IPS-NIHi7 (cell line): ENCODE measurements at regions not wholly inside any gene's neighbourhood (a gene's known extent, or its start where the extent isn't known, plus 50 kb on each side); places are given as distances from the start of the nearest gene placed in this dataset.
"Not testable (repeated sequence)": the region's sequence is repeated elsewhere in the genome, so short reads cannot be mapped to it uniquely, and the experiment has no call there.

Experiments used
- DNase-seq: peaks from one replicate; pipeline ENCODE4 v3.0.0; 2012; ENCODE audit warnings: mixed read lengths; ENCODE audit errors: extremely low spot score

GRCh38 chr6:155858906-155859305, 403.3 kb upstream of the NOX3 start:
- not testable (repeated sequence) for DNase-seq

DNA sequence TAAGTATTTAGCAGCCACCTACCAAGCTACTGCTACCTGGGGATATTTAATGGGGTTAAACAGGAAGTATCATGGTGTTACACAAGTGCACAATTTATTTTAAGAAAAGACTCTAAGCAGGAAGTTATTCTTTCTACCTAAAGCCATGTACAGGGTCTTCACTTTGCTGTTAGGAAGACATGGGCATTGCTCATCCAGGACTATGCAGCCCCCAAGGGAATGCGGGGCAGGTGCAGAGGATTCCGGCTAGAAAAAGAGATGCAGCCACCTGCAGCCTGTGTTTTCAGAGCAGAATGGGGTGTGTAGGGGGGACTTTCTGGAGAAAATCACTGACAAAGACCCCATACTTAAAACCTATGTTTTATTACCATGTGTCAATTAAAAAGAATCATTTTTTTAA, 399.1 kb upstream of the NOX3 start:
- no peak for DNase-seq

- no peak for DNase-seq
These were observed 397.4 kb upstream of the NOX3 start for GRCh38 chr6:155853011-155853410.

GRCh38 chr6:155850408-155850841, 394.8 kb upstream of the NOX3 start:
- no peak for DNase-seq

GRCh38 chr6:155847711-155848110, 392.1 kb upstream of the NOX3 start:
- DNase-seq: no peak

- DNase-seq: no peak
These were observed 381.8 kb upstream of the NOX3 start for GRCh38 chr6:155837474-155837873.

DNA sequence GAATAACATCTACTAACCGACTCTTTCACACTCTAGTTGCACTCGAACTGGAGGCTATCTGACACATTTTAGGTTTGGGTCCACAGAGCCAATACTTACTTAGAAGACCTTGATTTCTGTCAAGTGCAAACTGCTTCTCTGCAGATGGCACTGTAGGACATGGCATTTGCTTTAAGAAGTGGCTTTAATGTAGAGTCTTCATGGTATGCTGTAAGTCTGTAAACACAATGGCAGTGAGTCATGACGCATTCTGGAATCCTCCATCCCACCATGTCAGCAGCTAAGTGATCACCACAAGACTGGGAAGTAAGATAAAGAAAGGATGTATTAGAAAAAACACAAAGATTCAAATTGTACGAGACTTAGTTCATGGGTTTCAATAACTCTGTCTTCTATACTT, 377.0 kb upstream of the NOX3 start:
- DNase-seq: peak; percentile 21

DNA sequence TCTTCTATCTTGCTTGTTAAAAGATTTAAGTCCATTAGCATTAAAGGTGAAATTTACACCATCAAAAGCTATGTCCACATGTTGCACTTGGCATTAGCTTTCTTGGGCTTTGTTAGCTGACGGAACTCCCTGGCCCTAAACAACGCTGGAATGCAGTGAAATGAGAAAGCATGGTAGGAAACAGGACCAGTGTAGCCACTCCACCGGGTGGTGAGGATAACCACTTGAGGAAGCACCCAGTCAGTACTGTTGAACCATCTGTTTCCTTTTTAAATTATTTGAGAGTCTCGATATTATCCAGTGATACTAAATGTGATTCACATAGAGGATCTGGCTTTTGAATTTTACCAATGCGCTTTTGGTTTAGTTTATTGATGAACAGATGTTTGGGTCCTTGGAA, 374.9 kb upstream of the NOX3 start:
- DNase-seq: no peak

DNA sequence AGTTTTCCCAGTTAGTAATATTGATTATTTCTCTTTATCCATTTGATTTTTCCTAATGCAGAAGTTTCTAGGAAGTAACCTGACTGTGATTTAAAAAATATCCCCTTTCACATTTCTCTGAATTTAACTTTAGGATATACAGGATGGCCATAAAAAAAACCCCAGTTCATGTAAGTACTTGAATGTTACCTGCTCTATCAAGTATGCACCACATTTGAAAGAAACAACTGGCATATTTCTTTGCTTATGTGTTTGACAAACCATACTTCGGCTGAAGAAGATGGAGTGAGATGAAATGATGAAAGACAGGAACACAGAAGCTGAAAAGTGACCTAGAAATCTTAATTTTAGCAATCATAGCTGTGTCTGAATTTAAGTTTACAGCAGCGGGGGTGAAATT, 374.0 kb upstream of the NOX3 start:
- DNase-seq: no peak

DNA sequence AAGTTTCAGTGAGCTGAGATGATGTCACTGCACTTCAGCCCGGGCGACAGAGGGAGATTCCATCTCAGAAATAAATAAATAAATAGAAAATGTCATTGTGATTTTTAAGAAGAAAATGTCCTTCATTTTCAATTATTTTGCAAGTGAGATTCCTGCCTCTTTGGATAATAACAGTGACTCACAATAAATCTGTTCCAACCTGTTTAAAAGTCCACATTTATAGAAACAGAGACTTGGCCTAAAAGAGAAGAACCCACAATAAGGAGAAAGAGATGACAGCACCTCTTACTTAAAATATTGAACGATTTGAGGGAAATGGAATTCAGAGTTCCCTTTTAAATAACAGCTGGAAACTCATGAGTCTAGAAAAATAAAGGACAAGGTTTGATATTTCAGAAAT, 373.4 kb upstream of the NOX3 start:
- no peak for DNase-seq

GRCh38 chr6:155818698-155819097, 363.1 kb upstream of the NOX3 start:
- DNase-seq: no peak

DNA sequence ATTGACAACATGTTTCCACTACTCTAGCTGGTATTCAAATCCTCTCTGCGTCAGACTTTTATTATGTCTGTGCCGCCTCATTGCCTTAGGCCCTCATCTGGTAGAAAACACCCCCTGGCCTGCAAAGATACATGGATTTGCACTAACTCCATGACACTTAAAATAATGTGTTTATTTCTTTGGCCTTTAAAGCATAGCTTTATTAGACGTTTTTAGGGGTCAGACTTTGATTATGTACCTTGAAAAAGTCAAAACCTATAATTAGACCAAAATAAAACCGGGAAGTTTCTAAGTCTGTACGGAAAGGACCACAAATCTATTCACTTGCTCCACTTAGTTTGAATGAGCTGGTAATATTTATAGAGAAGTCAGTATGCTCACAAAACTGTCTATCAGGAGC, 357.9 kb upstream of the NOX3 start:
- no peak for DNase-seq

DNA sequence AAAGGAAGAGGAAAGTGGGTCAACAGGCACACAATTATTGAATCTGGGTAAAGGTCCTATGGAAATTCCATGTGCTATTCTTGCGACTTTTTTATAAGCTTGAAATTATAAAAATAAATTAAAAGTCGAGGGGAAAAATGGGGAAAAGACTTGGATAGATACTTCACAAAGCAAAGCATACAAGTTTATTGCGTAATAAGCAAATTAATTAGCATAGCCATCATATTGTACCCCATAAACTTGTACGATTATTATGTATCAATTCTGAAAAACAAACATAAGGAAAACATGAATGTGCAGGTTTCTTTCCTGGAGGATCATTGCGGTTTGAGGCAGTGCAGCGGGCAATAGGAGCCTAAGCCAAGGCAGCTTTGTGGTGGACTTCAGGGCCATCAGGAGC, 351.6 kb upstream of the NOX3 start:
- no peak for DNase-seq

GRCh38 chr6:155801046-155801445, 345.4 kb upstream of the NOX3 start:
- DNase-seq: no peak

- not testable (repeated sequence) for DNase-seq
These were observed 343.2 kb upstream of the NOX3 start for GRCh38 chr6:155798876-155799275.

- DNase-seq: no peak
These were observed 339.6 kb upstream of the NOX3 start for GRCh38 chr6:155795173-155795796.

- DNase-seq: no peak
These were observed 336.3 kb upstream of the NOX3 start for GRCh38 chr6:155791891-155792290.

GRCh38 chr6:155791186-155791585, 335.5 kb upstream of the NOX3 start:
- no peak for DNase-seq

GRCh38 chr6:155787168-155787567, 331.5 kb upstream of the NOX3 start:
- no peak for DNase-seq

GRCh38 chr6:155786528-155786927, 330.9 kb upstream of the NOX3 start:
- no peak for DNase-seq

DNA sequence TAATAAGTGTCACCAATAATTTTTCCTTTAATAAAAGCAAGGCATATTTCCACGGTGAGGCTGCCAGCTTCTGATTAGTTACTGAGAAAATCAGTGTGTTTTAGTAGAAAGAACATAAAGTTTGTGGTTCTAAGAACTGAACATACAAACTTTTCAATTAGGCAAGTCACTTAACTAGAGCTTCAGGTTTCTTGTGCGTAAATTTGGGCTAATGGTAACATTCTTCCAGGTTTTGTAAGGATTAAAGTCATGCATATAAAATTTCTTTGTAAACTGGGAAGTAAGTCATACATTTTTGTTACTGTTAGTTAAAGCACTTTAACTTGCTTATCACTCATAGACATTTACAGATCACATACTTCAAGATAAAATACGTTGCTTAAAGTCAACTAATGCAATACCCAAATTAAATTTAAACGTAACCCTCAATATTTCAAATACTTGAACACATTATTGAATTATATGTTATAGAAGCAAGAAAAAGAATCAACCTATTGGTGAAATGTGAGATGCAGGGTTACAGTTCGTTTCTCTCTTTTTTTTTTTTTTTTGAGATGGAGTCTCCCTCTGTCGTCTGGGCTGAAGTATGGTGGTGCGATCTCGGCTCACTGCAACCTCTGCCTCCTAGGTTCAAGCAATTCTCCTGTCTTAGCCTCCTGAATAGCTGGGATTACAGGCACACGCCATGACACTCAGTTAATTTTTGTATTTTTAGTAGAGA, 327.3 kb upstream of the NOX3 start:
- DNase-seq: no peak

DNA sequence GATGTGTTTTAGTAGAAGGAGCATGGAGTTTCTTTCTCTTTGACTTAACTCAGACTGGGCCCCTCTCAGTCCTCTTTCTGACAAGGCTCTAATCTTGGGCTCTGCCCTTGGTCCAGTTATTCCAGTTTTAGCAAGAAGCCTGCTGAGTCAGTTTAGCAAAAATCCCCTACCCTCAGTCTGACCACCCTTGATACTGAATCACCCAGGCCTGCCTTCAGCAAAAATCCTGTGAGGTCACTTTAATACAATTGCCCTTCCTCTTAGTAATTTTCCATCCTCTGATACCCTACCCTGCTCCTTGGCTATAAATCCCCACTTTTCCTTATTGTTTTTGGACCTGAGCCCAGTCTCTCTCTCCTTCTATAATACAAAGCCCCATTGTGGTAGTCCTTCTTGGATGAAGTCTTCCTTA, 326.7 kb upstream of the NOX3 start:
- no peak for DNase-seq

- no peak for DNase-seq
These were observed 323.8 kb upstream of the NOX3 start for GRCh38 chr6:155779456-155779855.

DNA sequence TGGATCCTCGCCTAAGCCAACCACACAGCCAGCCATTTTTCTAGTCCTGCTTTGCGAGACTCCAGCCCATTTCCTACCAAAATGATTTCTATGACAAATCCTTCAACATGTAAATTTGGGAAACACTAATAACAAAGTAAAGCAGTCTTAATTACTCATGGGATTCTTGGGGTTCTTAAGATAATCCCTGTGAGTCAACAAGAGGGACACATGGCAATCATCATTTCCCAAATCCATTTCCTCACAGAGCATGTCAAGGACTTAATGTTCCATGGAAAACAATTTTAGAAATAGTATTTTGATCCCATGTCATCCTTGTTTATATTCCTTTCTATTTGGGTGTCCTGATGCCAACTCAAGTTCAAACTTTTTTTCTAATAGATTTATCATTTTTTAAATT, 322.7 kb upstream of the NOX3 start:
- DNase-seq: no peak
